GM13976 (cell line): ENCODE measurements at regions not wholly inside any gene's neighbourhood (a gene's known extent, or its start where the extent isn't known, plus 50 kb on each side); places are given as distances from the start of the nearest gene placed in this dataset.

Source experiments
- DNase-seq: peaks from one replicate; pipeline ENCODE4 v3.0.0; 2012; ENCODE audit warnings: low spot score
- CTCF ChIP-seq: IDR thresholded peaks from 2 replicates; pipeline ENCODE4 v1.5.1; 2012; ENCODE audit warnings: borderline replicate concordance, mild to moderate bottlenecking; ENCODE audit not compliant: insufficient read depth; ENCODE audit errors: extremely low read depth, missing control alignments, control extremely low read depth
- in situ Hi-C: fragments of 300-500 bp; cut with MboI; formaldehyde crosslinking; loops from one replicate; pipeline ENCODE4 v1.12.0; 2022; ENCODE audit warnings: low sequenced_read_pairs, mixed read lengths, inconsistent platforms; ENCODE audit not compliant: unreplicated experiment

GRCh38 chr3:180828723-180829408 lies 83.6 kb upstream of the FXR1 start:
- TF ChIP-seq CTCF, result no peak
- in situ Hi-C loops, result no loop called here
- DNase-seq, result peak; percentile 13

GRCh38 chr3:180829409-180830405 lies 82.8 kb upstream of the FXR1 start:
- DNase-seq, result peak; percentile 11
- in situ Hi-C loops, result no loop called here
- TF ChIP-seq CTCF, result no peak

- in situ Hi-C loops, result no loop called here
- DNase-seq, result no peak
- TF ChIP-seq CTCF, result no peak
Measured at GRCh38 chr3:180835501-180835900, 77.0 kb upstream of the FXR1 start.

GRCh38 chr3:180836766-180837165 lies 75.7 kb upstream of the FXR1 start:
- no peak for DNase-seq
- in situ Hi-C loops, result no loop called here
- TF ChIP-seq CTCF, result no peak

- TF ChIP-seq CTCF, result no peak
- no peak for DNase-seq
- in situ Hi-C loops, result no loop called here
Measured at GRCh38 chr3:180854887-180855286, 57.6 kb upstream of the FXR1 start.

- DNase-seq, result no peak
- peak; percentile 18 for TF ChIP-seq CTCF
- in situ Hi-C loops, result no loop called here
Measured at GRCh38 chr3:180855364-180855763, 57.1 kb upstream of the FXR1 start.
